Stomach (tissue), 4 donors: ENCODE measurements at regions not wholly inside any gene's neighbourhood (a gene's known extent, or its start where the extent isn't known, plus 50 kb on each side); places are given as distances from the start of the nearest gene placed in this dataset.

Experiments used
- CTCF ChIP-seq, 7 experiments: fragments of 450-650 bp in 4 of 7; fragments of 200-600 bp in 3 of 7; sonication (generic) in 3 of 7; IDR thresholded peaks; one replicate each; pipeline ENCODE4 v1.5.1; 2016 to 2019; ENCODE audit warnings: antibody characterized with exemption in 7 of 7, control low read depth in 2 of 7, mild to moderate bottlenecking in 1 of 7
- EP300 ChIP-seq: sonication (generic); formaldehyde crosslinking; IDR thresholded peaks from one replicate; pipeline ENCODE4 v1.6.1; 2017; ENCODE audit warnings: antibody characterized with exemption
- POLR2A ChIP-seq, 4 donors: fragments of 450-650 bp; IDR thresholded peaks; one replicate each; pipeline ENCODE4 v1.6.1; 2016; ENCODE audit warnings: antibody characterized with exemption in 4 of 4, control low read depth in 2 of 4, mild to moderate bottlenecking in 1 of 4, moderate library complexity in 1 of 4

DNA sequence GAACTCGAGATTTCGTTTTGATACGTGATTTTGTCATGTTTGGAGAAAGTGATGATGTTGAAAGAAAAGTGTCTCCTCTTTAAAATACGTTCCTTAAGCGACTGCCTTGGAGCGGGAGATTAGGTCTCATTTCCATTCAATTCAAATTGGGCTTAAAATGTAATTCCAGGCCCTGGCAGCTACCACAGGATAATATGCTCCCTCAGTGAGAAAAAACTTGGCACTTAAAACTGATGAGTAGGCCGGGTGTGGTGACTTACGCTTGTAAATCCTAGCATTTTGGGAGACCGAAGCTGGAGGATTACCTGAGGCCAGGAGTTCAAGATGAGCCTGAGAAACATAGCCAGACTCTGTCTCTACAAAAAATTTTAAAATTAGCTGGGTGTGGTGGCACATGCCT is 146.3 kb upstream of the L3MBTL4 start:
- TF ChIP-seq CTCF (IDR thresholded peaks at IDR 0.05) (no peak), EP300 (no peak), POLR2A (IDR thresholded peaks at IDR 0.05) (no peak)
